ENCODE measurements at regions not wholly inside any gene's neighbourhood (a gene's known extent, or its start where the extent isn't known, plus 50 kb on each side); places are given as distances from the start of the nearest gene placed in this dataset.

GRCh38 chr18:37724206-37724605 is 158.6 kb upstream of the CELF4 start:
- TF ChIP-seq CTCF (IDR thresholded peaks at IDR 0.05) (no peak), POLR2A (IDR thresholded peaks at IDR 0.05) (no peak)

Data from testis (tissue), 2 donors.